Breast epithelium (tissue), 4 donors: ENCODE measurements at regions not wholly inside any gene's neighbourhood (a gene's known extent, or its start where the extent isn't known, plus 50 kb on each side); places are given as distances from the start of the nearest gene placed in this dataset.

Source experiments
- DNase-seq, 2 donors: peaks; one replicate each; pipeline ENCODE4 v3.0.0-alpha.2; 2019; ENCODE audit warnings: low spot score in 2 of 2
- H3K27ac ChIP-seq, 2 donors: fragments of 200-600 bp; sonication (generic) in 1 of 2; one replicate each; pipeline ENCODE4 v1.5.1; 2016 to 2019; ENCODE audit warnings: mild to moderate bottlenecking in 1 of 2
- H3K27me3 ChIP-seq, 2 donors: fragments of 200-600 bp; sonication (generic) in 1 of 2; one replicate each; pipeline versions ENCODE4 v1.5.1 to v1.6.0; 2017 to 2019; ENCODE audit warnings: control low read depth in 1 of 2, mild to moderate bottlenecking in 1 of 2
- H3K36me3 ChIP-seq: fragments of 200-600 bp; one replicate; pipeline ENCODE4 v1.5.1; 2019
- H3K4me1 ChIP-seq, 2 donors: fragments of 200-600 bp; sonication (generic); one replicate each; pipeline ENCODE4 v1.5.1; 2016 to 2019; ENCODE audit warnings: control low read depth in 1 of 2
- H3K4me3 ChIP-seq, 3 donors: fragments of 200-600 bp; sonication (generic); 1 replicate in 2 of 3; 2 replicates in 1 of 3; pipeline ENCODE4 v1.5.1; 2016 to 2019; ENCODE audit warnings: mild to moderate bottlenecking in 3 of 3, moderate library complexity in 2 of 3
- H3K9me3 ChIP-seq, 2 donors: fragments of 200-600 bp; sonication (generic) in 1 of 2; one replicate each; pipeline ENCODE4 v1.5.1; 2016 to 2019; ENCODE audit warnings: control low read depth in 1 of 2
- CTCF ChIP-seq, 3 donors: fragments of 450-650 bp; IDR thresholded peaks; one replicate each; pipeline ENCODE4 v1.5.1; 2016 to 2017; ENCODE audit warnings: antibody characterized with exemption in 3 of 3, mild to moderate bottlenecking in 3 of 3, moderate library complexity in 3 of 3
- POLR2A ChIP-seq: fragments of 450-650 bp; IDR thresholded peaks from one replicate; pipeline ENCODE4 v1.6.1; 2016; ENCODE audit warnings: antibody characterized with exemption, mild to moderate bottlenecking, moderate library complexity
- POLR2AphosphoS5 ChIP-seq, 3 donors: sonication (generic); formaldehyde crosslinking; IDR thresholded peaks; one replicate each; pipeline ENCODE4 v1.6.1; 2017; ENCODE audit warnings: antibody characterized with exemption in 3 of 3
- intact Hi-C: fragments of 100-400 bp; cut with DNase I; formaldehyde crosslinking; loops from one replicate; pipeline ENCODE4 v1.15.1; 2023; ENCODE audit warnings: low total_unique reads

GRCh38 chr6:109229536-109229935, 134.2 kb downstream of the CEP57L1 start:
- H3K4me3 ChIP-seq: no peak overlapping the region
- intact Hi-C loops: no loop called here
- DNase-seq: no peak

GRCh38 chr6:109227646-109228045, 132.3 kb downstream of the CEP57L1 start:
- Histone ChIP-seq H3K4me1 (no peaks in the 10 kb centered on the region), H3K4me3 (no peak overlapping the region), H3K36me3 (no peaks in the 10 kb centered on the region), H3K27me3 (no peaks in the 10 kb centered on the region), H3K9me3 (no peaks in the 10 kb centered on the region), H3K27ac (no peak overlapping the region)
- intact Hi-C loops: no loop called here
- TF ChIP-seq POLR2A: no peak
- no peak for TF ChIP-seq POLR2AphosphoS5 (IDR thresholded peaks at IDR 0.05)
- TF ChIP-seq CTCF (IDR thresholded peaks at IDR 0.05): no peak
- DNase-seq: no peak

More at GRCh38 chr6:109229536-109229935, 134.2 kb downstream of the CEP57L1 start:
- Histone ChIP-seq H3K9me3 (no peaks in the 10 kb centered on the region), H3K27ac (peak overlapping the region in 1 of 2 donors; percentile 48), H3K4me1 (no peaks in the 10 kb centered on the region), H3K36me3 (no peaks in the 10 kb centered on the region), H3K27me3 (no peaks in the 10 kb centered on the region)
- TF ChIP-seq CTCF (IDR thresholded peaks at IDR 0.05) (no peak), POLR2A (no peak), POLR2AphosphoS5 (IDR thresholded peaks at IDR 0.05) (no peak)

GRCh38 chr6:109226353-109226752, 131.0 kb downstream of the CEP57L1 start:
- TF ChIP-seq POLR2A: no peak
- no peak for TF ChIP-seq POLR2AphosphoS5 (IDR thresholded peaks at IDR 0.05)
- no peak for TF ChIP-seq CTCF (IDR thresholded peaks at IDR 0.05)
- no peak overlapping the region for H3K27ac ChIP-seq
- no peaks in the 10 kb centered on the region for H3K4me1 ChIP-seq
- H3K9me3 ChIP-seq: no peaks in the 10 kb centered on the region
- intact Hi-C loops: no loop called here
- DNase-seq: no peak
- no peak overlapping the region for H3K4me3 ChIP-seq
- no peaks in the 10 kb centered on the region for H3K27me3 ChIP-seq
- H3K36me3 ChIP-seq: no peaks in the 10 kb centered on the region

- intact Hi-C loops: no loop called here
- no peaks in the 10 kb centered on the region for H3K9me3 ChIP-seq
- DNase-seq: no peak
- no peak overlapping the region for H3K4me3 ChIP-seq
- no peaks in the 10 kb centered on the region for H3K4me1 ChIP-seq
- H3K27me3 ChIP-seq: no peaks in the 10 kb centered on the region
- no peak overlapping the region for H3K27ac ChIP-seq
- no peaks in the 10 kb centered on the region for H3K36me3 ChIP-seq
- TF ChIP-seq POLR2A: no peak
- no peak for TF ChIP-seq POLR2AphosphoS5 (IDR thresholded peaks at IDR 0.05)
- TF ChIP-seq CTCF (IDR thresholded peaks at IDR 0.05): no peak
These were observed 130.6 kb downstream of the CEP57L1 start for GRCh38 chr6:109225946-109226345.

GRCh38 chr6:109224994-109225393, 129.7 kb downstream of the CEP57L1 start:
- Histone ChIP-seq H3K4me3 (no peak overlapping the region), H3K27me3 (no peaks in the 10 kb centered on the region), H3K9me3 (no peaks in the 10 kb centered on the region), H3K4me1 (no peaks in the 10 kb centered on the region), H3K27ac (no peak overlapping the region), H3K36me3 (no peaks in the 10 kb centered on the region)
- intact Hi-C loops: no loop called here
- no peak for DNase-seq
- TF ChIP-seq POLR2AphosphoS5 (IDR thresholded peaks at IDR 0.05): no peak
- TF ChIP-seq CTCF (IDR thresholded peaks at IDR 0.05): no peak
- no peak for TF ChIP-seq POLR2A
